HPDE6-E6E7 (cell line): ENCODE measurements at regions not wholly inside any gene's neighbourhood (a gene's known extent, or its start where the extent isn't known, plus 50 kb on each side); places are given as distances from the start of the nearest gene placed in this dataset.
"Not testable (repeated sequence)": the region's sequence is repeated elsewhere in the genome, so short reads cannot be mapped to it uniquely, and the experiment has no call there.

Source experiments
- DNase-seq: peaks from one replicate; pipeline ENCODE4 v3.0.0; 2011; ENCODE audit warnings: missing footprints; ENCODE audit errors: extremely low spot score

- not testable (repeated sequence) for DNase-seq
Measured at GRCh38 chr6:57984575-57984974, 667.1 kb downstream of the PRIM2 start.

GRCh38 chr6:57985734-57986133 lies 668.3 kb downstream of the PRIM2 start:
- not testable (repeated sequence) for DNase-seq

- not testable (repeated sequence) for DNase-seq
Measured at GRCh38 chr6:57986584-57986983, 669.2 kb downstream of the PRIM2 start.

GRCh38 chr6:57989520-57990080 lies 672.2 kb downstream of the PRIM2 start:
- not testable (repeated sequence) for DNase-seq

GRCh38 chr6:57998858-57999619 lies 681.6 kb downstream of the PRIM2 start:
- not testable (repeated sequence) for DNase-seq

- DNase-seq: not testable (repeated sequence)
Measured at GRCh38 chr6:58000233-58000632, 682.8 kb downstream of the PRIM2 start.

- DNase-seq: not testable (repeated sequence)
Measured at GRCh38 chr6:58003417-58004167, 686.2 kb downstream of the PRIM2 start.

- DNase-seq: not testable (repeated sequence)
Measured at GRCh38 chr6:58007334-58008000, 690.0 kb downstream of the PRIM2 start.

GRCh38 chr6:58008001-58008335 lies 690.5 kb downstream of the PRIM2 start:
- not testable (repeated sequence) for DNase-seq

- DNase-seq: not testable (repeated sequence)
Measured at GRCh38 chr6:58011954-58012600, 694.6 kb downstream of the PRIM2 start.

GRCh38 chr6:58016614-58017013 lies 699.2 kb downstream of the PRIM2 start:
- not testable (repeated sequence) for DNase-seq

- DNase-seq: not testable (repeated sequence)
Measured at GRCh38 chr6:58028188-58028587, 710.8 kb downstream of the PRIM2 start.

- not testable (repeated sequence) for DNase-seq
Measured at GRCh38 chr6:58038213-58038612, 720.8 kb downstream of the PRIM2 start.

- not testable (repeated sequence) for DNase-seq
Measured at GRCh38 chr6:58046584-58046983, 729.2 kb downstream of the PRIM2 start.

- DNase-seq: not testable (repeated sequence)
Measured at GRCh38 chr6:58047389-58047788, 730.0 kb downstream of the PRIM2 start.

- not testable (repeated sequence) for DNase-seq
Measured at GRCh38 chr6:58047865-58048264, 730.4 kb downstream of the PRIM2 start.

- DNase-seq: not testable (repeated sequence)
Measured at GRCh38 chr6:58055465-58056176, 738.2 kb downstream of the PRIM2 start.

- DNase-seq: not testable (repeated sequence)
Measured at GRCh38 chr6:58059701-58060100, 742.3 kb downstream of the PRIM2 start.

- DNase-seq: not testable (repeated sequence)
Measured at GRCh38 chr6:58063542-58063941, 746.1 kb downstream of the PRIM2 start.

GRCh38 chr6:58067867-58068548 lies 750.6 kb downstream of the PRIM2 start:
- not testable (repeated sequence) for DNase-seq
